GM21576 (cell line): ENCODE measurements at regions not wholly inside any gene's neighbourhood (a gene's known extent, or its start where the extent isn't known, plus 50 kb on each side); places are given as distances from the start of the nearest gene placed in this dataset.
A peak's percentile ranks its signal among the peaks of the same experiment; 100 is the strongest.
"Not testable (repeated sequence)": the region's sequence is repeated elsewhere in the genome, so short reads cannot be mapped to it uniquely, and the experiment has no call there.

Experiments used
- ATAC-seq: cut with Tn5 transposase; IDR thresholded peaks from one replicate; pipeline ENCODE4 v1.9.1; 2021; ENCODE audit warnings: mild to moderate bottlenecking, moderate library complexity; ENCODE audit not compliant: unreplicated experiment

- peak; percentile 63 for ATAC-seq
Observed at GRCh38 chr9:39663713-39664112, 308.2 kb downstream of the SPATA31A1 start.

GRCh38 chr9:39665020-39665419 lies 309.6 kb downstream of the SPATA31A1 start:
- ATAC-seq, result not testable (repeated sequence)

- ATAC-seq, result not testable (repeated sequence)
Observed at GRCh38 chr9:39674437-39675210, 319.2 kb downstream of the SPATA31A1 start.

- not testable (repeated sequence) for ATAC-seq
Observed at GRCh38 chr9:39675211-39675553, 319.7 kb downstream of the SPATA31A1 start.

GRCh38 chr9:39678534-39679263 lies 323.2 kb downstream of the SPATA31A1 start:
- ATAC-seq, result not testable (repeated sequence)

- ATAC-seq, result not testable (repeated sequence)
Observed at GRCh38 chr9:39680694-39681401, 325.4 kb downstream of the SPATA31A1 start.

- not testable (repeated sequence) for ATAC-seq
Observed at GRCh38 chr9:39728862-39729261, 373.4 kb downstream of the SPATA31A1 start.

GRCh38 chr9:39744898-39745297 lies 389.4 kb downstream of the SPATA31A1 start:
- ATAC-seq, result not testable (repeated sequence)

- not testable (repeated sequence) for ATAC-seq
Observed at GRCh38 chr9:39775570-39775969, 420.1 kb downstream of the SPATA31A1 start.

GRCh38 chr9:39791356-39791755 lies 435.9 kb downstream of the SPATA31A1 start:
- peak; percentile 100 for ATAC-seq

- not testable (repeated sequence) for ATAC-seq
Observed at GRCh38 chr9:39797935-39798334, 442.5 kb downstream of the SPATA31A1 start.

GRCh38 chr9:39799252-39799651 lies 443.8 kb downstream of the SPATA31A1 start:
- ATAC-seq, result not testable (repeated sequence)

GRCh38 chr9:39802561-39802960 lies 447.1 kb downstream of the SPATA31A1 start:
- ATAC-seq, result not testable (repeated sequence)

- peak; percentile 83 for ATAC-seq
Observed at GRCh38 chr9:39809401-39810226, 454.1 kb downstream of the SPATA31A1 start.

GRCh38 chr9:39810401-39810800 lies 454.9 kb downstream of the SPATA31A1 start:
- ATAC-seq, result not testable (repeated sequence)

GRCh38 chr9:39811615-39812014 lies 456.1 kb downstream of the SPATA31A1 start:
- not testable (repeated sequence) for ATAC-seq

GRCh38 chr9:39828457-39828856 lies 473.0 kb downstream of the SPATA31A1 start:
- not testable (repeated sequence) for ATAC-seq
